DMS 273 (cell line): ENCODE measurements at regions not wholly inside any gene's neighbourhood (a gene's known extent, or its start where the extent isn't known, plus 50 kb on each side); places are given as distances from the start of the nearest gene placed in this dataset.
A peak's percentile ranks its signal among the peaks of the same experiment; 100 is the strongest.
"Not testable (repeated sequence)": the region's sequence is repeated elsewhere in the genome, so short reads cannot be mapped to it uniquely, and the experiment has no call there.

Source experiments
- DNase-seq: peaks from one replicate; lab custom pipeline; 2025; ENCODE audit not compliant: unreplicated experiment; lab: John Stamatoyannopoulos, UW

- DNase-seq = no peak
Observed at GRCh38 chr9:108269371-108269770, 586.4 kb downstream of the ACTL7B start.

- DNase-seq = no peak
Observed at GRCh38 chr9:108265065-108265464, 590.7 kb downstream of the ACTL7B start.

- no peak for DNase-seq
Observed at GRCh38 chr9:108264093-108264492, 591.7 kb downstream of the ACTL7B start.

GRCh38 chr9:108262836-108263235 is 593.0 kb downstream of the ACTL7B start:
- no peak for DNase-seq

- no peak for DNase-seq
Observed at GRCh38 chr9:108259917-108260675, 595.7 kb downstream of the ACTL7B start.

GRCh38 chr9:108258640-108259039 is 597.1 kb downstream of the ACTL7B start:
- DNase-seq = no peak

- DNase-seq = no peak
Observed at GRCh38 chr9:108257382-108257781, 598.4 kb downstream of the ACTL7B start.

- no peak for DNase-seq
Observed at GRCh38 chr9:108254236-108254635, 601.5 kb downstream of the ACTL7B start.

GRCh38 chr9:108247391-108247790 is 608.4 kb downstream of the ACTL7B start:
- DNase-seq = not testable (repeated sequence)

GRCh38 chr9:108245901-108246300 is 609.9 kb downstream of the ACTL7B start:
- no peak for DNase-seq

- DNase-seq = no peak
Observed at GRCh38 chr9:108245331-108245730, 610.5 kb downstream of the ACTL7B start.

- no peak for DNase-seq
Observed at GRCh38 chr9:108244686-108245085, 611.1 kb downstream of the ACTL7B start.

GRCh38 chr9:108241384-108242073 is 614.3 kb downstream of the ACTL7B start:
- DNase-seq = peak; percentile 42

GRCh38 chr9:108239696-108240321 is 616.0 kb downstream of the ACTL7B start:
- DNase-seq = no peak

GRCh38 chr9:108235609-108236008 is 620.2 kb downstream of the ACTL7B start:
- DNase-seq = no peak

GRCh38 chr9:108234811-108235210 is 621.0 kb downstream of the ACTL7B start:
- DNase-seq = no peak

- no peak for DNase-seq
Observed at GRCh38 chr9:108225149-108225800, 630.5 kb downstream of the ACTL7B start.

GRCh38 chr9:108224716-108225115 is 631.1 kb downstream of the ACTL7B start:
- peak; percentile 43 for DNase-seq

- peak; percentile 5 for DNase-seq
Observed at GRCh38 chr9:108219664-108220063, 636.1 kb downstream of the ACTL7B start.

- DNase-seq = no peak
Observed at GRCh38 chr9:108217431-108218349, 638.1 kb downstream of the ACTL7B start.
